ENCODE measurements at regions not wholly inside any gene's neighbourhood (a gene's known extent, or its start where the extent isn't known, plus 50 kb on each side); places are given as distances from the start of the nearest gene placed in this dataset.

- TF ChIP-seq, protein P1, sequence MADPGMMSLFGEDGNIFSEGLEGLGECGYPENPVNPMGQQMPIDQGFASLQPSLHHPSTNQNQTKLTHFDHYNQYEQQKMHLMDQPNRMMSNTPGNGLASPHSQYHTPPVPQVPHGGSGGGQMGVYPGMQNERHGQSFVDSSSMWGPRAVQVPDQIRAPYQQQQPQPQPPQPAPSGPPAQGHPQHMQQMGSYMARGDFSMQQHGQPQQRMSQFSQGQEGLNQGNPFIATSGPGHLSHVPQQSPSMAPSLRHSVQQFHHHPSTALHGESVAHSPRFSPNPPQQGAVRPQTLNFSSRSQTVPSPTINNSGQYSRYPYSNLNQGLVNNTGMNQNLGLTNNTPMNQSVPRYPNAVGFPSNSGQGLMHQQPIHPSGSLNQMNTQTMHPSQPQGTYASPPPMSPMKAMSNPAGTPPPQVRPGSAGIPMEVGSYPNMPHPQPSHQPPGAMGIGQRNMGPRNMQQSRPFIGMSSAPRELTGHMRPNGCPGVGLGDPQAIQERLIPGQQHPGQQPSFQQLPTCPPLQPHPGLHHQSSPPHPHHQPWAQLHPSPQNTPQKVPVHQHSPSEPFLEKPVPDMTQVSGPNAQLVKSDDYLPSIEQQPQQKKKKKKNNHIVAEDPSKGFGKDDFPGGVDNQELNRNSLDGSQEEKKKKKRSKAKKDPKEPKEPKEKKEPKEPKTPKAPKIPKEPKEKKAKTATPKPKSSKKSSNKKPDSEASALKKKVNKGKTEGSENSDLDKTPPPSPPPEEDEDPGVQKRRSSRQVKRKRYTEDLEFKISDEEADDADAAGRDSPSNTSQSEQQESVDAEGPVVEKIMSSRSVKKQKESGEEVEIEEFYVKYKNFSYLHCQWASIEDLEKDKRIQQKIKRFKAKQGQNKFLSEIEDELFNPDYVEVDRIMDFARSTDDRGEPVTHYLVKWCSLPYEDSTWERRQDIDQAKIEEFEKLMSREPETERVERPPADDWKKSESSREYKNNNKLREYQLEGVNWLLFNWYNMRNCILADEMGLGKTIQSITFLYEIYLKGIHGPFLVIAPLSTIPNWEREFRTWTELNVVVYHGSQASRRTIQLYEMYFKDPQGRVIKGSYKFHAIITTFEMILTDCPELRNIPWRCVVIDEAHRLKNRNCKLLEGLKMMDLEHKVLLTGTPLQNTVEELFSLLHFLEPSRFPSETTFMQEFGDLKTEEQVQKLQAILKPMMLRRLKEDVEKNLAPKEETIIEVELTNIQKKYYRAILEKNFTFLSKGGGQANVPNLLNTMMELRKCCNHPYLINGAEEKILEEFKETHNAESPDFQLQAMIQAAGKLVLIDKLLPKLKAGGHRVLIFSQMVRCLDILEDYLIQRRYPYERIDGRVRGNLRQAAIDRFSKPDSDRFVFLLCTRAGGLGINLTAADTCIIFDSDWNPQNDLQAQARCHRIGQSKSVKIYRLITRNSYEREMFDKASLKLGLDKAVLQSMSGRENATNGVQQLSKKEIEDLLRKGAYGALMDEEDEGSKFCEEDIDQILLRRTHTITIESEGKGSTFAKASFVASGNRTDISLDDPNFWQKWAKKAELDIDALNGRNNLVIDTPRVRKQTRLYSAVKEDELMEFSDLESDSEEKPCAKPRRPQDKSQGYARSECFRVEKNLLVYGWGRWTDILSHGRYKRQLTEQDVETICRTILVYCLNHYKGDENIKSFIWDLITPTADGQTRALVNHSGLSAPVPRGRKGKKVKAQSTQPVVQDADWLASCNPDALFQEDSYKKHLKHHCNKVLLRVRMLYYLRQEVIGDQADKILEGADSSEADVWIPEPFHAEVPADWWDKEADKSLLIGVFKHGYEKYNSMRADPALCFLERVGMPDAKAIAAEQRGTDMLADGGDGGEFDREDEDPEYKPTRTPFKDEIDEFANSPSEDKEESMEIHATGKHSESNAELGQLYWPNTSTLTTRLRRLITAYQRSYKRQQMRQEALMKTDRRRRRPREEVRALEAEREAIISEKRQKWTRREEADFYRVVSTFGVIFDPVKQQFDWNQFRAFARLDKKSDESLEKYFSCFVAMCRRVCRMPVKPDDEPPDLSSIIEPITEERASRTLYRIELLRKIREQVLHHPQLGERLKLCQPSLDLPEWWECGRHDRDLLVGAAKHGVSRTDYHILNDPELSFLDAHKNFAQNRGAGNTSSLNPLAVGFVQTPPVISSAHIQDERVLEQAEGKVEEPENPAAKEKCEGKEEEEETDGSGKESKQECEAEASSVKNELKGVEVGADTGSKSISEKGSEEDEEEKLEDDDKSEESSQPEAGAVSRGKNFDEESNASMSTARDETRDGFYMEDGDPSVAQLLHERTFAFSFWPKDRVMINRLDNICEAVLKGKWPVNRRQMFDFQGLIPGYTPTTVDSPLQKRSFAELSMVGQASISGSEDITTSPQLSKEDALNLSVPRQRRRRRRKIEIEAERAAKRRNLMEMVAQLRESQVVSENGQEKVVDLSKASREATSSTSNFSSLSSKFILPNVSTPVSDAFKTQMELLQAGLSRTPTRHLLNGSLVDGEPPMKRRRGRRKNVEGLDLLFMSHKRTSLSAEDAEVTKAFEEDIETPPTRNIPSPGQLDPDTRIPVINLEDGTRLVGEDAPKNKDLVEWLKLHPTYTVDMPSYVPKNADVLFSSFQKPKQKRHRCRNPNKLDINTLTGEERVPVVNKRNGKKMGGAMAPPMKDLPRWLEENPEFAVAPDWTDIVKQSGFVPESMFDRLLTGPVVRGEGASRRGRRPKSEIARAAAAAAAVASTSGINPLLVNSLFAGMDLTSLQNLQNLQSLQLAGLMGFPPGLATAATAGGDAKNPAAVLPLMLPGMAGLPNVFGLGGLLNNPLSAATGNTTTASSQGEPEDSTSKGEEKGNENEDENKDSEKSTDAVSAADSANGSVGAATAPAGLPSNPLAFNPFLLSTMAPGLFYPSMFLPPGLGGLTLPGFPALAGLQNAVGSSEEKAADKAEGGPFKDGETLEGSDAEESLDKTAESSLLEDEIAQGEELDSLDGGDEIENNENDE (IDR thresholded peaks at IDR 0.05; ENCODE audit: insufficient replicate concordance, low read length), result no peak
- TF ChIP-seq NANOG (IDR thresholded peaks at IDR 0.05; ENCODE audit: insufficient read depth, low read depth, low read length, poor library complexity, severe bottlenecking) (no peak), SP2 (IDR thresholded peaks at IDR 0.05; ENCODE audit: low read length) (no peak), NRF1 (IDR thresholded peaks at IDR 0.05; ENCODE audit: low read depth, low read length) (no peak), SP4 (IDR thresholded peaks at IDR 0.05; ENCODE audit: low read length) (no peak), TCF12 (IDR thresholded peaks at IDR 0.05; ENCODE audit: low read depth, low read length) (no peak), RXRA (IDR thresholded peaks at IDR 0.05; ENCODE audit: insufficient read depth, low read depth, low read length) (no peak), SRF (IDR thresholded peaks at IDR 0.05; ENCODE audit: low read depth, low read length) (no peak)
Observed at GRCh38 chr4:64520421-64520820, 111.2 kb upstream of the TECRL start (continued).
